ENCODE measurements at regions not wholly inside any gene's neighbourhood (a gene's known extent, or its start where the extent isn't known, plus 50 kb on each side); places are given as distances from the start of the nearest gene placed in this dataset.

DNA sequence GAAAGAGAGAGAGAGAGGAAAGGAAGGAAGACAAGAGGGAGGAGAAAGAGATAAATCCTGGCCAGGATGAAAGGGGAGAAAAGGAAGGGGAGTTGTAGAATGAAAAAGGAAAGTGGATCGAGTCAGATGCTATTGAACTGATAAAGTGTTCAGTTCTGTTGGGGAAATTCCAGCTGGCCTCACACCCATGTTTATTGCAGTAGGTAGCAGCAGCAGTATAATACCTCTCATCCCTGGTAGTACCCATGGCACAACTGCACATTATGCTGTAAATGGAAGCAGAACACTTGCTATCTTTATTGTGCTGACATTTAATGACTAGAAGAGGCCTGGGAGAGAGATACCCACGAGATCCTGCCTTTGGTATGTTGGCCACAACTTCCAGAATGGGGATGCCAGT is 178.1 kb downstream of the EVX1 start:
- Histone ChIP-seq H3K27me3 (ENCODE audit: insufficient read depth, low read depth, low read length) (no peaks in the 10 kb centered on the region), H3K79me2 (replicated peaks; ENCODE audit: insufficient read depth, low read length) (no peaks in the 10 kb centered on the region), H3K9me2 (ENCODE audit: insufficient read depth, low read length) (no peaks in the 10 kb centered on the region), H3K9me3 (ENCODE audit: low read length) (no peaks in the 10 kb centered on the region), H3F3A (ENCODE audit: insufficient read depth, low read length, poor library complexity, severe bottlenecking) (no peaks in the 10 kb centered on the region), H4K20me1 (ENCODE audit: insufficient read depth) (no peaks in the 10 kb centered on the region), H3K4me2 (ENCODE audit: low read length) (no peak overlapping the region), H3K4me3 (ENCODE audit: low read length) (no peak overlapping the region), H3K36me3 (ENCODE audit: insufficient read depth, low read length) (no peaks in the 10 kb centered on the region), H3K9ac (ENCODE audit: low read length) (no peak overlapping the region), H2AFZ (ENCODE audit: low read depth, low read length) (no peak overlapping the region), H3K27ac (ENCODE audit: low read length) (no peak overlapping the region)
- TF ChIP-seq EP300 (conservative IDR thresholded peaks at IDR 0.05; ENCODE audit: poor library complexity, severe bottlenecking): no peak
- no peak for TF ChIP-seq EZH2 (IDR thresholded peaks at IDR 0.05; ENCODE audit: borderline replicate concordance, insufficient read depth, low read length, poor library complexity, severe bottlenecking)
- TF ChIP-seq TAF1 (IDR thresholded peaks at IDR 0.05; ENCODE audit: low read depth): no peak
- no peak for TF ChIP-seq MXI1 (conservative IDR thresholded peaks at IDR 0.05; ENCODE audit: poor library complexity, severe bottlenecking)
- TF ChIP-seq, protein P1, sequence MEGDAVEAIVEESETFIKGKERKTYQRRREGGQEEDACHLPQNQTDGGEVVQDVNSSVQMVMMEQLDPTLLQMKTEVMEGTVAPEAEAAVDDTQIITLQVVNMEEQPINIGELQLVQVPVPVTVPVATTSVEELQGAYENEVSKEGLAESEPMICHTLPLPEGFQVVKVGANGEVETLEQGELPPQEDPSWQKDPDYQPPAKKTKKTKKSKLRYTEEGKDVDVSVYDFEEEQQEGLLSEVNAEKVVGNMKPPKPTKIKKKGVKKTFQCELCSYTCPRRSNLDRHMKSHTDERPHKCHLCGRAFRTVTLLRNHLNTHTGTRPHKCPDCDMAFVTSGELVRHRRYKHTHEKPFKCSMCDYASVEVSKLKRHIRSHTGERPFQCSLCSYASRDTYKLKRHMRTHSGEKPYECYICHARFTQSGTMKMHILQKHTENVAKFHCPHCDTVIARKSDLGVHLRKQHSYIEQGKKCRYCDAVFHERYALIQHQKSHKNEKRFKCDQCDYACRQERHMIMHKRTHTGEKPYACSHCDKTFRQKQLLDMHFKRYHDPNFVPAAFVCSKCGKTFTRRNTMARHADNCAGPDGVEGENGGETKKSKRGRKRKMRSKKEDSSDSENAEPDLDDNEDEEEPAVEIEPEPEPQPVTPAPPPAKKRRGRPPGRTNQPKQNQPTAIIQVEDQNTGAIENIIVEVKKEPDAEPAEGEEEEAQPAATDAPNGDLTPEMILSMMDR (IDR thresholded peaks at IDR 0.05; ENCODE audit: poor library complexity, severe bottlenecking): no peak
- TF ChIP-seq RAD21 (conservative IDR thresholded peaks at IDR 0.05): no peak

- Histone ChIP-seq H2AFZ (ENCODE audit: low read depth, low read length) (no peak overlapping the region), H3K36me3 (ENCODE audit: insufficient read depth, low read length) (no peaks in the 10 kb centered on the region), H3K4me2 (ENCODE audit: low read length) (no peak overlapping the region), H3K9ac (ENCODE audit: low read length) (no peak overlapping the region), H3K27ac (ENCODE audit: low read length) (no peak overlapping the region), H3K9me3 (ENCODE audit: low read length) (no peaks in the 10 kb centered on the region), H3K4me3 (ENCODE audit: low read length) (no peak overlapping the region), H3F3A (ENCODE audit: insufficient read depth, low read length, poor library complexity, severe bottlenecking) (no peaks in the 10 kb centered on the region), H3K9me2 (ENCODE audit: insufficient read depth, low read length) (no peaks in the 10 kb centered on the region), H3K27me3 (ENCODE audit: insufficient read depth, low read depth, low read length) (no peaks in the 10 kb centered on the region), H3K79me2 (replicated peaks; ENCODE audit: insufficient read depth, low read length) (no peaks in the 10 kb centered on the region), H4K20me1 (ENCODE audit: insufficient read depth) (no peaks in the 10 kb centered on the region)
- no peak for TF ChIP-seq EP300 (conservative IDR thresholded peaks at IDR 0.05; ENCODE audit: poor library complexity, severe bottlenecking)
- TF ChIP-seq SMC3 (conservative IDR thresholded peaks at IDR 0.05; ENCODE audit: poor library complexity): no peak
- TF ChIP-seq EZH2 (IDR thresholded peaks at IDR 0.05; ENCODE audit: borderline replicate concordance, insufficient read depth, low read length, poor library complexity, severe bottlenecking): no peak
- TF ChIP-seq, protein P2, sequence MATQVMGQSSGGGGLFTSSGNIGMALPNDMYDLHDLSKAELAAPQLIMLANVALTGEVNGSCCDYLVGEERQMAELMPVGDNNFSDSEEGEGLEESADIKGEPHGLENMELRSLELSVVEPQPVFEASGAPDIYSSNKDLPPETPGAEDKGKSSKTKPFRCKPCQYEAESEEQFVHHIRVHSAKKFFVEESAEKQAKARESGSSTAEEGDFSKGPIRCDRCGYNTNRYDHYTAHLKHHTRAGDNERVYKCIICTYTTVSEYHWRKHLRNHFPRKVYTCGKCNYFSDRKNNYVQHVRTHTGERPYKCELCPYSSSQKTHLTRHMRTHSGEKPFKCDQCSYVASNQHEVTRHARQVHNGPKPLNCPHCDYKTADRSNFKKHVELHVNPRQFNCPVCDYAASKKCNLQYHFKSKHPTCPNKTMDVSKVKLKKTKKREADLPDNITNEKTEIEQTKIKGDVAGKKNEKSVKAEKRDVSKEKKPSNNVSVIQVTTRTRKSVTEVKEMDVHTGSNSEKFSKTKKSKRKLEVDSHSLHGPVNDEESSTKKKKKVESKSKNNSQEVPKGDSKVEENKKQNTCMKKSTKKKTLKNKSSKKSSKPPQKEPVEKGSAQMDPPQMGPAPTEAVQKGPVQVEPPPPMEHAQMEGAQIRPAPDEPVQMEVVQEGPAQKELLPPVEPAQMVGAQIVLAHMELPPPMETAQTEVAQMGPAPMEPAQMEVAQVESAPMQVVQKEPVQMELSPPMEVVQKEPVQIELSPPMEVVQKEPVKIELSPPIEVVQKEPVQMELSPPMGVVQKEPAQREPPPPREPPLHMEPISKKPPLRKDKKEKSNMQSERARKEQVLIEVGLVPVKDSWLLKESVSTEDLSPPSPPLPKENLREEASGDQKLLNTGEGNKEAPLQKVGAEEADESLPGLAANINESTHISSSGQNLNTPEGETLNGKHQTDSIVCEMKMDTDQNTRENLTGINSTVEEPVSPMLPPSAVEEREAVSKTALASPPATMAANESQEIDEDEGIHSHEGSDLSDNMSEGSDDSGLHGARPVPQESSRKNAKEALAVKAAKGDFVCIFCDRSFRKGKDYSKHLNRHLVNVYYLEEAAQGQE (IDR thresholded peaks at IDR 0.05; ENCODE audit: borderline replicate concordance): no peak
- TF ChIP-seq TAF1 (IDR thresholded peaks at IDR 0.05; ENCODE audit: low read depth): no peak
- no peak for TF ChIP-seq MXI1 (conservative IDR thresholded peaks at IDR 0.05; ENCODE audit: poor library complexity, severe bottlenecking)
- TF ChIP-seq, protein P1 (IDR thresholded peaks at IDR 0.05; ENCODE audit: poor library complexity, severe bottlenecking): no peak
- TF ChIP-seq POLR2AphosphoS5 (IDR thresholded peaks at IDR 0.05): no peak
- no peak for TF ChIP-seq RAD21 (conservative IDR thresholded peaks at IDR 0.05)
These were observed 180.7 kb downstream of the EVX1 start for GRCh38 chr7:27423290-27423689.
